Endothelial cell of umbilical vein (primary cell): ENCODE measurements at regions not wholly inside any gene's neighbourhood (a gene's known extent, or its start where the extent isn't known, plus 50 kb on each side); places are given as distances from the start of the nearest gene placed in this dataset.

ENCODE experiments used
- BruUV-seq: library from RNA; stranded (reverse); fragments of 400-500 nt; replicated peaks from 2 replicates; lab custom pipeline; 2021; lab: Mats Ljungman, UMichigan
- CTCF ChIA-PET: fragments of 300-600, 350-600 bp; sonication (Branson Sonifier 250); formaldehyde crosslinking; loops from one replicate; lab custom pipeline; 2021; ENCODE audit warnings: antibody characterized with exemption, inconsistent platforms; lab: Charles Lee
- POLR2A ChIA-PET: fragments of 300-600, 350-600 bp; sonication (Branson Sonifier 250); formaldehyde crosslinking; loops from one replicate; lab custom pipeline; 2021; ENCODE audit warnings: antibody characterized with exemption, inconsistent platforms; lab: Charles Lee
- DNase-seq: peaks from one replicate; pipeline ENCODE4 v3.0.0-alpha.2; 2011; ENCODE audit warnings: low read depth, low spot score
- FAIRE-seq: peaks from 2 replicates; lab custom pipeline; 2011; peaks lifted over from hg19 to GRCh38; lab: Jason Lieb, UNC
- H2AFZ ChIP-seq: 2 replicates; pipeline ENCODE4 v1.6.0; 2012; ENCODE audit warnings: low read depth, low read length, control low read depth, inconsistent platforms
- H3K27ac ChIP-seq: 2 replicates; pipeline ENCODE4 v1.5.1; 2011; ENCODE audit warnings: low read depth, mild to moderate bottlenecking, control low read depth, low read length, moderate library complexity; ENCODE audit not compliant: insufficient read depth
- H3K27me3 ChIP-seq, 2 experiments: 2 replicates each; pipeline versions ENCODE4 v1.6.0 to v1.6.1; 2011; ENCODE audit warnings: low read length in 2 of 2, mixed read lengths in 1 of 2; ENCODE audit not compliant: control insufficient read depth in 2 of 2, insufficient read depth in 2 of 2
- H3K36me3 ChIP-seq, 2 experiments: 2 replicates in 1 of 2; 3 replicates in 1 of 2; pipeline ENCODE4 v1.5.1; 2011; ENCODE audit warnings: low read length in 2 of 2, mild to moderate bottlenecking in 1 of 2, moderate library complexity in 1 of 2; ENCODE audit not compliant: control insufficient read depth in 2 of 2, insufficient read depth in 2 of 2; ENCODE audit errors: extremely low read depth in 1 of 2
- H3K4me1 ChIP-seq: 3 replicates; pipeline ENCODE4 v1.5.1; 2011; ENCODE audit warnings: mild to moderate bottlenecking, low read length; ENCODE audit not compliant: control insufficient read depth, insufficient read depth; ENCODE audit errors: extremely low read depth
- H3K4me2 ChIP-seq: 2 replicates; pipeline ENCODE4 v1.6.1; 2011; ENCODE audit warnings: low read length, control low read depth, mixed read lengths; ENCODE audit not compliant: insufficient read depth
- H3K4me3 ChIP-seq, 3 experiments: fragments of 200-600 bp in 1 of 3; sonication (generic), shearing (Covaris generic) in 1 of 3; replicated peaks in 1 of 3; 2 replicates each; pipeline ENCODE4 v1.5.1; 2011 to 2016; ENCODE audit warnings: control low read depth in 3 of 3, low read length in 3 of 3, mild to moderate bottlenecking in 2 of 3, inconsistent platforms in 1 of 3, low read depth in 1 of 3, moderate library complexity in 1 of 3; ENCODE audit not compliant: insufficient read depth in 1 of 3
- H3K79me2 ChIP-seq: 2 replicates; pipeline ENCODE4 v1.6.0; 2012; ENCODE audit warnings: low read length, inconsistent platforms; ENCODE audit not compliant: control insufficient read depth, insufficient read depth
- H3K9ac ChIP-seq: replicated peaks from 2 replicates; pipeline ENCODE3; 2011; ENCODE audit warnings: low read length, control low read depth; ENCODE audit not compliant: insufficient read depth; ENCODE audit errors: extremely low read depth
- H3K9me1 ChIP-seq: replicated peaks from 3 replicates; pipeline ENCODE4 v1.6.0; 2011; ENCODE audit warnings: mild to moderate bottlenecking, low read length; ENCODE audit not compliant: control insufficient read depth, insufficient read depth; ENCODE audit errors: extremely low read depth
- H3K9me3 ChIP-seq: replicated peaks from 2 replicates; pipeline ENCODE4 v1.5.1; 2012; ENCODE audit warnings: low read length, inconsistent platforms; ENCODE audit not compliant: control insufficient read depth, insufficient read depth
- H4K20me1 ChIP-seq: replicated peaks from 2 replicates; pipeline ENCODE3; 2011; ENCODE audit warnings: mild to moderate bottlenecking, low read length; ENCODE audit not compliant: control insufficient read depth, insufficient read depth; ENCODE audit errors: extremely low read depth
- CTCF ChIP-seq, 2 donors: IDR thresholded peaks; 1 replicate in 1 of 2; 2 replicates in 1 of 2; pipeline ENCODE4 v1.5.1; 2011; ENCODE audit warnings: low read length in 2 of 2, mild to moderate bottlenecking in 2 of 2, moderate library complexity in 2 of 2, control low read depth in 1 of 2, inconsistent platforms in 1 of 2, low read depth in 1 of 2; ENCODE audit not compliant: insufficient read depth in 1 of 2; ENCODE audit errors: extremely low read depth in 1 of 2
- EZH2 ChIP-seq: IDR thresholded peaks from 2 replicates; pipeline ENCODE4 v1.6.1; 2012; ENCODE audit warnings: borderline replicate concordance, low read depth, mild to moderate bottlenecking, moderate library complexity, low read length, inconsistent platforms; ENCODE audit not compliant: severe bottlenecking
- FOS ChIP-seq: IDR thresholded peaks from 2 replicates; pipeline ENCODE4 v1.6.1; 2011; ENCODE audit warnings: mild to moderate bottlenecking, low read length, moderate library complexity, borderline replicate concordance; ENCODE audit not compliant: insufficient read depth
- GATA2 ChIP-seq: IDR thresholded peaks from 2 replicates; pipeline ENCODE4 v1.7.0; 2011; ENCODE audit warnings: low read depth, mild to moderate bottlenecking, moderate library complexity, mixed read lengths, low read length; ENCODE audit not compliant: insufficient read length, insufficient read depth
- JUN ChIP-seq: IDR thresholded peaks from 2 replicates; pipeline ENCODE4 v1.6.1; 2011; ENCODE audit warnings: borderline replicate concordance, low read depth; ENCODE audit not compliant: insufficient read length, insufficient read depth
- MAX ChIP-seq: IDR thresholded peaks from 2 replicates; pipeline ENCODE4 v1.6.1; 2011; ENCODE audit not compliant: insufficient read depth, insufficient read length
- MYC ChIP-seq: IDR thresholded peaks from one replicate; pipeline ENCODE4 v1.6.1; 2011; ENCODE audit warnings: mild to moderate bottlenecking, low read depth, low read length
- POLR2A ChIP-seq: IDR thresholded peaks from 2 replicates; pipeline ENCODE4 v1.6.1; 2012; ENCODE audit warnings: low read depth, mild to moderate bottlenecking, control low read depth, low read length
- POLR2AphosphoS5 ChIP-seq: IDR thresholded peaks from 2 replicates; pipeline ENCODE4 v1.6.1; 2012; ENCODE audit warnings: low read depth, mild to moderate bottlenecking, control low read depth, low read length, moderate library complexity; ENCODE audit not compliant: insufficient read depth
- dilution Hi-C: fragments of 300-500 bp; cut with MboI; formaldehyde crosslinking; loops from one replicate; pipeline ENCODE4 v1.15.0; 2019; ENCODE audit warnings: low sequenced_read_pairs; ENCODE audit not compliant: extremely low pct_ligation_motif_present
- intact Hi-C: fragments of 100-400 bp; cut with micrococcal nuclease; formaldehyde crosslinking; loops from one replicate; pipeline ENCODE4 v1.10.0; 2022

DNA sequence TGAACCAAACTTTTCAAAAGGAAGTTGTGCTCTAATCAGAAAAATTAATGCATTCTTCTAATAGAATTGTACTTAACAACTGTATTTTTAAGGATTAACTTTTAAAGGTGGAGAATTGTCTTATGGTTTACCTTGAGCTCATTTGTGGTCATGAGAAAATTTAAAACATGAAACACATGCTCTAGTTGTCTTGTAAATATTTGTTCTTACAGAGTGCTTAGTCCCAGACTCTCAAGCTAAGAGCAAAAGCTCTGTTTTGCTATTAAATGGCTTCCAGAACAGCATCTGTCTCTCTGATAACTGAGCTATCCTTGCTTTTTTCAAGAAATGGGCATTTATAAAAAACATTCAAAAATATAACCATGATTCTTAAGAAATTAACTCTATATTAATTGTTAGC is 512.2 kb upstream of the SYNCRIP start:
- DNase-seq (no peak), FAIRE-seq (no peak)
- ChIA-PET POLR2A (no interaction called here), CTCF (no interaction called here)
- Histone ChIP-seq H3K36me3 (no peaks in the 10 kb centered on the region), H3K9ac (no peak overlapping the region), H3K4me2 (no peak overlapping the region), H4K20me1 (no peaks in the 10 kb centered on the region), H3K27ac (no peak overlapping the region), H3K4me3 (no peak overlapping the region), H2AFZ (no peak overlapping the region), H3K79me2 (no peaks in the 10 kb centered on the region), H3K9me1 (no peaks in the 10 kb centered on the region), H3K27me3 (no peaks in the 10 kb centered on the region), H3K4me1 (no peaks in the 10 kb centered on the region), H3K9me3 (no peaks in the 10 kb centered on the region)
- intact Hi-C loops = no loop called here
- dilution Hi-C loops = no loop called here
- no TSS peak for BruUV-seq
- TF ChIP-seq MAX (no peak), MYC (no peak), GATA2 (no peak), CTCF (IDR thresholded peaks at IDR 0.05; ENCODE audit: extremely low read depth in 1 of 2, insufficient read depth in 1 of 2, low read depth in 1 of 2, low read length in 2 of 2) (no peak), POLR2AphosphoS5 (no peak), FOS (no peak), EZH2 (no peak), JUN (no peak), POLR2A (no peak)
